ENCODE measurements at regions not wholly inside any gene's neighbourhood (a gene's known extent, or its start where the extent isn't known, plus 50 kb on each side); places are given as distances from the start of the nearest gene placed in this dataset.

DNA sequence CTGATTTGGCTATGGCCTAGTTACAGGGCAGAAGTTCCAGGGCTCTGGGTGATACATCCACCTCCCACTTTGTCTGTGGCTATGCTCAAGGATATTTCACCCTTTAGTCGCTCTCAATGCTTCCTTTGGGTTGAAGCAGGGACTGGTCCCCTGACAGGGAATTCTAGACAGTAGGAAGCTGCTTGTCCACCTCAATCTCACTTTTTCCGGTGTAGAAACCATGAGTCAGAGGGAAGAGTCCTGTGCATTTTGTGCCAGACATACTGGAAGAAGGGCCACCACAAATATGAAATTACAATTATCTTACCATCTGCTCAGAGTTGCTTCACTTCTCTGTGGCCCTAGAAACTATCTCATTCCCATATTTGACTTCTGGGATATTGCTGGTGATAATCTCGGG, 413.7 kb upstream of the FAT3 start:
- DNase-seq (ENCODE audit: low spot score) = no peak

DNA sequence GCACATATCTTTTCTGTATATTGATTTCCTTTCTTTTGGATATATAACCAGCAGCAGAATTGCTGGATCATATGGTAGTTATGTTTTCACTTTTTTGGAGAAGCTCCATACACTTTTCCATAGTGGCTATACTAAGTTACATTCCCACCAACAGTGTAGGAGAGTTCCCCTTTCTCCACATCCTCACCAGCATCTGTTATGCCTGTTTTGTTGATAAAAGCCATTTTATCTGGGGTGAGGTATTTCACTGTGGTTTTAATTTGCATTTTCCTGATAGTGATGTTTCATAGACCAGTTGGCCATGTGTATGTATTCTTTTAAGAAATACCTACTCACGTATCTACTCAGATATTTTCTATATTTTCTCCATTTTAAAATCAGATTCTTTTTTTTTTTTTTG, 419.3 kb upstream of the FAT3 start:
- DNase-seq (ENCODE audit: low spot score) = no peak

DNA sequence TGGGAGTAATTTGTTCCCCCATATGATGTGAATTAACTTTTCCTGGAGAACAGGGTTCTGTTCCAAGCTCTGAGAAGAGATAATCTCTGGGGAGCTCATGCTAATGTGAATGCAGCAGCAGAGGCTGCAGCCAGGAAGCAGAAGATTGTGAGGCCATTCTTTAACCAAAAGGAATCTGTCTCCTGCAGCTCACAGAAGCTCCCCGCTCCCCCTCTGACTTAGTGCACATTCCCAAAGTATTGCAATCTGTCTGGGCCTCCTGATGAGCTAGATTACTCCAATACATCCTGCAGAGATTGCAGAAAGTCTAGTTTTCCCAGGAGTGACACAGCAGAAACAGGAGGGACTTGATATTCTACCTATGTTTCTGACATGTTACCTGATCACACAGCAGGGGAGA, 420.6 kb upstream of the FAT3 start:
- no peak for DNase-seq (ENCODE audit: low spot score)

GRCh38 chr11:91802475-91802874, 422.1 kb upstream of the FAT3 start:
- DNase-seq (ENCODE audit: low spot score) = no peak

- DNase-seq (ENCODE audit: low spot score) = no peak
Measured at GRCh38 chr11:91800208-91800914, 424.3 kb upstream of the FAT3 start.

DNA sequence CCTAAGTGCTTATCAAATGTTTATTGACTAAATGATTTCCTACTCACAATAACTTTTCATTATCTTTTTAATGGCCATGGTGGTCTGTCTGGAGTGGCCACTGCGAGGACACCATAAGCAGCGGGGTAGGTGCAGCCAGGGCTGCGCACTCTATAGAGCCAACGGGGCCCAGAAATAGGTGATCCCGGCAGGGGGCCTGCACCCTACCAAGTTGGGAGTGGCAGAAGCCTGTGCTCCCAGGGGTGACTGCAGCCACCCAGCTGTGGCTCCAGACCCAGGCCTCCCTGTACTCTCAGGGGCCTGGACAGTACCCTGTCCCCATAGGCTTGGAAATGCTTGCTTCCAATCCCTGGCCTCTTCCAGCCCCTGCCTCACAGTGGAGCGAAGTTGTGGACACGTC, 426.4 kb upstream of the FAT3 start:
- no peak for DNase-seq (ENCODE audit: low spot score)

DNA sequence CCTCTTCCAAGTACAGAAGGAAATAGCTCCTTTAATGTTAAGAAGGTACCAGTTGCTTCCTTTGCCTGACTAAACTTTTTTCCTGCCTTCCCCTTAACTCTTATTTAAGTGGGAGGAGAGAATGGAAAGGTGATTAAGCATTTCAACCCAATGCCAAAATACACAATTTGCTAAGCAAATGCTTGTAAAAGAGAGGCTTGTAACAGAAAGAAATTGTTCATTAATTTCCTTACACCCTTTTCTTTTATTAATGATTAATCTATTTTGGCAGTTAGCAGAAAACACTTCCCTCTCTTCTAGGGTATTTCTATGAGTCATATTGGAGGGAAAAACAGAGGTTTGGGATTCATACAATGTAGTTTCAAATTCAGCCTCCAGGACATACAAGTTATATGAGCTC, 427.6 kb upstream of the FAT3 start:
- no peak for DNase-seq (ENCODE audit: low spot score)

- no peak for DNase-seq (ENCODE audit: low spot score)
Measured at GRCh38 chr11:91795139-91795887, 429.3 kb upstream of the FAT3 start.

- no peak for DNase-seq (ENCODE audit: low spot score)
Measured at GRCh38 chr11:91794146-91794545, 430.5 kb upstream of the FAT3 start.

DNA sequence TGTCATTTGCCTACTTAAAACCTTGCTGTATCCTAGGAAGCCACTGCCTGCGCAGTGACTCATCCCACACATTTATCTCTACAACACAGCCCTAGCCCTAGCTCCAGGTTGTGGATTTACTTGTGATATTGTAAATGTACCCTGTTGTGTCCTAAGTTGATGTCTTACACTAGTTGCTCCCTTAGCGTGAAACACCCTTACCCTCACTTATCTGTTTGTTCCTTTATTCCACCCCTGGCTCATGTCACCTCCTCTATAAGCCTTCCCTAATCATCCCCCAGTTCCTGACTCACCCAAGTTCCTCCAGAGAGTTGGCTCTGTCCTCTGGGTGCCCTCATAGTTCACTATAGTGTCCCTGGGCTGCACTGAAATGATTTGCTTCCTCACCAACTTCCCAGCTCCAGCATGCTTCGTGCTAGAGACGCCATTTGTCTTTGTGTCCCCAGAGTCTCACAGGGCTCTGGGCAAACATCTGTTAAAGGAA, 431.8 kb upstream of the FAT3 start:
- DNase-seq (ENCODE audit: low spot score) = no peak

DNA sequence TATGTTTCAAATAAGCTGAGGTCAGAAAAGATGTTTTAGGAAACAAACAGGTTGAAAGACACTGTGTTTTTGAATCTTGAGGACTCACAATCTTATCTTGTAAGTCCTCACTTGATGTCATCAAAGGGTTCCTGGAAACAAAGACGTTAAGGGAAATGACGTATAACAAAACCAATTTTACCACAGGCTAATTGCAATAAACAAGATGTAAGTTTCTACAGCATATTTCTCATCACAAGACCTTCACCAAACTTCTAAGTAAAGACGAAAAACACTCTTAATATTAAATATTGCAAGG, 433.5 kb upstream of the FAT3 start:
- DNase-seq (ENCODE audit: low spot score) = no peak

DNA sequence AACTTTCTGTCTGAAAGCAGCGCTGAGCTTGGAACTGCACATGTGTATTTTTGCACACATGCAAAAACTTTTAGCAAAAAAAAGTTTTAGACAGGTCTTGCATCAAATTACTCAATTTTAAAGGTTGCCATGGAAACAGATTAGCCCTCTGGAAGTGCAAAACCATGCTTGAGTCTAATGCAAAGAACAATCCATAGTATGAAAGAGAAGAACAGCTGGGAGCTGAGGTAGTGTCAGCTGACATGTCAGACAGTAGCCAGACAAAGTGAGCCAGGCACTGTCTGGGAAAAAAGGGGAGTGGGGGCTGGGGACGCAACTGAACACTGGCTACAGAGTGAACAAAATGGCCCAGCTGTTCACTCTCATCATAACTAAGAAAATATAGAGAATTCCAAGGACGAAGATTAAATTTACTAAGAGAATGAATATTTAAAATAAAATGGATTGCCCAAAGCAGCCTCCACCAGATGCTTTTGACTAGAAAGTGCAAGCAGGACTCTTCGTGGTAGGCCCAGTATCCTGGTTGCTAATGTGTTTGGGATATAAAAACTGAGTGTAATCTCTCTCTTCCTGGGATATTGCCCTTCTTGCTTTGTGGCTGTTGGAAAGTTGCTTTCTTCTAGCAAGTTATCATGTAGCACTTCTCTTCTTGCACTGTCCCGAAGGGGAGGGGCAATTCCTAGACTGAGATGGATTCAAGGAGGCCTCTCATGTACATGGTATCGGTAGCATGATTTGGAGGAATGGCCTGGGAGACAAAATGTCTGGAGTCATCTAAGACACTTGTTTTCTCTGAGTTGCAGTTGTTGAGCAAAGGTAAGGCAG, 434.1 kb upstream of the FAT3 start:
- DNase-seq (ENCODE audit: low spot score) = no peak

DNA sequence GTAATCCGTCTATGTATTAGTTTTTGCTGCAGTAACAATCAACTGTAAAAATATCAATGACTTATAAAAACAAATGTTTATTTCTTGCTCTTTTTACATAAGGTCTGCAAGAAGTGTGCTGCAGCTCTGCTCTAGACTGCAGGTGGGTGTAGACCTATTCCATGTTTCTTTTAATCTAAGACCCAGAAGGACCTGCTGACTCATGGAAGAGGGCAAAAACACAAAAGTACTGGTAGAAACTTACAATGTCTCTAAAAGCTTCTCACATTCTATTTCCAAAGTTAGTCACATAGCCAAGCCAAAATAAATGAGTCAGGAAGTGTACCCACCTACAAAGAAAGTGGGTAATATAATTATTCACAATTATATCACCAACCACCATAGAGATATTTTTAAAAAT, 435.9 kb upstream of the FAT3 start:
- DNase-seq (ENCODE audit: low spot score) = no peak

GRCh38 chr11:91786097-91786496, 438.5 kb upstream of the FAT3 start:
- DNase-seq (ENCODE audit: low spot score) = no peak

GRCh38 chr11:91783173-91783572, 441.4 kb upstream of the FAT3 start:
- DNase-seq (ENCODE audit: low spot score) = no peak

DNA sequence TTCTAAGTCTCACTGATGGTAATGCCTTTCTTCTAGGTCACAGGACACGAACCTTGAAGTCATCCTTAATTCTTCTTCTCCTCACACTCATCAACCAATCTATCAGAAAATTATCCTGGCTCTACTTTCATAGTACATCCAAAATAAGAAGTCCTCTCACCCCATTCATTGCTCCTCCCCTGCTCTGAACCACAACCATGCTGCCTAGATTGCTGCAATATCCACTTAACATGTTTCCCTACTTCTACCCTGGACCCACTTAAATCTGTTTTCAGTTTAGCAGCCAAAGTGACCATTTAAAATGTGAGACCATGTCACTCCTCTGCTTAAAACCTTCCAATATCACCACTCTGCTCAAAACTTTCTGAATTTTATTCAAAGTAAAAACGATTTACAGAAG, 445.9 kb upstream of the FAT3 start:
- no peak for DNase-seq (ENCODE audit: low spot score)

GRCh38 chr11:91776655-91777054, 448.0 kb upstream of the FAT3 start:
- no peak for DNase-seq (ENCODE audit: low spot score)

DNA sequence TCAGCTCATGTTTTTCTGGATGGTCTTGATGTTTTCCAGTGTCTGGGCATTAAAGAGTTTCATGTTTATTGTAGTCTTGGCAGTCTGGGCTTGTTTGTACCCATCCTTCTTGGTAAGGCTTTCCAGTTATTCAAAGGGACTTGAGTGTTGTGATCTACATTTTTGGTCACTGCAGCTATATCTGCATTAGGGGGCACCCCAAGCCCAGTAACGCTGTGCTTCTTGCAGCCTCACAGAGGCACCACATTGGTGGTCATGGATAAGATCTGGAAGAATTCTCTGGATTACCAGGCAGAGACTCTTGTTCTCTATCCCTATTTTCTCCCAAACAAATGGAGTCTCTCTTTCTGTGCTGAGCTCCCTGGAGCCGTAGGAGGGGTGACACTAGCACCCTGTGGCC, 451.5 kb upstream of the FAT3 start:
- no peak for DNase-seq (ENCODE audit: low spot score)

DNA sequence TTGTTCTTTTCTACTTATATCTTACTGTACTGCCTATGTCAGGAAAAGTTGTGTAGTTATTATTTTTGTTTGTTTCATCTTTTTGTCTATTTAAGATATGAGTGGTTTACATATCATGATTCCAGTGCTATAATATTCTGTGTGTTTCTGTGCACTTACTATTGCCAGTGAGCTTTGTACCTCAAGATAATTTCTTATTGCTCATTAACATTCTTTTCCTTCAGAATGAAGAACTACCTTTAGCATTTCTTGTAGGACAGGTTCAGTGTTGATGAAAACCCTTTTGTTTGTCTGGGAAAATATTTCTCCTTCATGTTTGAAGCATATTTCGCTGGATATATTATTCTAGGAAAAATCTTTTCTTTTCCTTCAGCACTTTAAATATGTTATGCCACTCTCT, 452.7 kb upstream of the FAT3 start:
- DNase-seq (ENCODE audit: low spot score) = no peak

DNA sequence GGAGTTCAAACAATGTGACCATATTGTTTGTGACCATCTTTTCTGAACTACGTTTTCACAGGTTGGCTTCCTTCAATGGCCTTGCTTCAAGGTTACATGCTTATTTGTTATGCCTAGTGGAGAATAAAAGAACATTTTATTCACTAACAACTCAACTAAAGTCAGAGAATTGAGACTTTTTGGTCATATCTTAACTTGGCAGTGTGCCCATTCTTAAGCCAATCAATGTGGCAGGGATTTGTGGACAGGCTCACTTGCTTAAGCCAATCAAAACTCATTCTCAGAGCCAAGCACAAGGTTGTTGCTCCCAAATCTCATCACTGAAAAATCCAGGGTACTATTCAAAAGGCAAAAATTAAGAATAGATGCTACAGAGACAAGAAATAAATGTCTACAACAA, 455.8 kb upstream of the FAT3 start:
- DNase-seq (ENCODE audit: low spot score) = no peak

- DNase-seq (ENCODE audit: low spot score) = no peak
Measured at GRCh38 chr11:91763331-91763730, 461.3 kb upstream of the FAT3 start.

- no peak for DNase-seq (ENCODE audit: low spot score)
Measured at GRCh38 chr11:91761406-91762025, 463.1 kb upstream of the FAT3 start.
